BJ (cell line): ENCODE measurements at regions not wholly inside any gene's neighbourhood (a gene's known extent, or its start where the extent isn't known, plus 50 kb on each side); places are given as distances from the start of the nearest gene placed in this dataset.

Experiments
- CTCF ChIA-PET: fragments of 350-600 bp; formaldehyde crosslinking; extraction: SDS; loops from one replicate; lab custom pipeline; 2021; ENCODE audit warnings: antibody characterized with exemption, inconsistent platforms; lab: Yijun Ruan, JAX
- POLR2A ChIA-PET: fragments of 300-600 bp; sonication (Branson Sonifier 250); formaldehyde crosslinking; extraction: SDS; loops from one replicate; lab custom pipeline; 2021; ENCODE audit warnings: antibody characterized with exemption; lab: Charles Lee
- DNase-seq: peaks from one replicate; pipeline ENCODE4 v3.0.0-alpha.2; 2011; ENCODE audit warnings: low read depth
- H3K27me3 ChIP-seq: 2 replicates; pipeline ENCODE4 v1.6.0; 2011; ENCODE audit warnings: low read length; ENCODE audit not compliant: control insufficient read depth, insufficient read depth
- H3K36me3 ChIP-seq: 2 replicates; pipeline ENCODE4 v1.5.1; 2011; ENCODE audit warnings: low read length; ENCODE audit not compliant: control insufficient read depth, insufficient read depth
- H3K4me3 ChIP-seq: 2 replicates; pipeline ENCODE4 v1.5.1; 2011; ENCODE audit warnings: low read depth, mild to moderate bottlenecking, control low read depth, low read length
- CTCF ChIP-seq: IDR thresholded peaks from 2 replicates; pipeline ENCODE4 v1.5.1; 2011; ENCODE audit warnings: low read depth, mild to moderate bottlenecking, control low read depth, inconsistent platforms, low read length, moderate library complexity; ENCODE audit not compliant: insufficient read depth

GRCh38 chr18:39434223-39434920 is 1868.8 kb upstream of the CELF4 start:
- POLR2A ChIA-PET = no interaction called here
- H3K27me3 ChIP-seq = no peaks in the 10 kb centered on the region
- TF ChIP-seq CTCF = no peak
- H3K36me3 ChIP-seq = no peaks in the 10 kb centered on the region
- H3K4me3 ChIP-seq = no peak overlapping the region
- no peak for DNase-seq
- CTCF ChIA-PET = interaction anchor here (1.2 kb wide), 1 partner anchor 11 kb away, joined by 3 read pairs; no protein-coding TSS in a partner anchor

GRCh38 chr18:39425172-39425850 is 1859.7 kb upstream of the CELF4 start:
- ChIA-PET POLR2A (no interaction called here), CTCF (no interaction called here)
- H3K27me3 ChIP-seq = no peaks in the 10 kb centered on the region

GRCh38 chr18:39424261-39424660 is 1858.7 kb upstream of the CELF4 start:
- no peak for TF ChIP-seq CTCF
- Histone ChIP-seq H3K4me3 (no peak overlapping the region), H3K36me3 (no peaks in the 10 kb centered on the region), H3K27me3 (no peaks in the 10 kb centered on the region)
- POLR2A ChIA-PET = no interaction called here
- CTCF ChIA-PET = no interaction called here
- no peak for DNase-seq

More at GRCh38 chr18:39425172-39425850, 1859.7 kb upstream of the CELF4 start:
- Histone ChIP-seq H3K4me3 (no peak overlapping the region), H3K36me3 (no peaks in the 10 kb centered on the region)
- no peak for DNase-seq
- no peak for TF ChIP-seq CTCF

GRCh38 chr18:39421276-39421675 is 1855.7 kb upstream of the CELF4 start:
- CTCF ChIA-PET = no interaction called here
- DNase-seq = no peak
- no peak for TF ChIP-seq CTCF
- POLR2A ChIA-PET = no interaction called here
- no peaks in the 10 kb centered on the region for H3K27me3 ChIP-seq
- no peaks in the 10 kb centered on the region for H3K36me3 ChIP-seq
- no peak overlapping the region for H3K4me3 ChIP-seq

- TF ChIP-seq CTCF = no peak
- POLR2A ChIA-PET = no interaction called here
- CTCF ChIA-PET = no interaction called here
- Histone ChIP-seq H3K27me3 (no peaks in the 10 kb centered on the region), H3K4me3 (no peak overlapping the region), H3K36me3 (no peaks in the 10 kb centered on the region)
- DNase-seq = no peak
These were observed 1853.7 kb upstream of the CELF4 start for GRCh38 chr18:39419315-39419714.
